HG03280 (cell line): ENCODE measurements at regions not wholly inside any gene's neighbourhood (a gene's known extent, or its start where the extent isn't known, plus 50 kb on each side); places are given as distances from the start of the nearest gene placed in this dataset.

Source experiments
- ATAC-seq: cut with Tn5 transposase; IDR thresholded peaks from one replicate; pipeline ENCODE4 v1.9.1; 2021; ENCODE audit warnings: mild to moderate bottlenecking, moderate library complexity; ENCODE audit not compliant: unreplicated experiment

GRCh38 chr6:90970672-90971071 is 383.8 kb upstream of the MAP3K7 start:
- no peak for ATAC-seq

- no peak for ATAC-seq
Observed at GRCh38 chr6:90967471-90967870, 380.6 kb upstream of the MAP3K7 start.

GRCh38 chr6:90960324-90960723 is 373.5 kb upstream of the MAP3K7 start:
- ATAC-seq = no peak

GRCh38 chr6:90955246-90955645 is 368.4 kb upstream of the MAP3K7 start:
- ATAC-seq = no peak

- no peak for ATAC-seq
Observed at GRCh38 chr6:90953405-90954161, 366.7 kb upstream of the MAP3K7 start.

GRCh38 chr6:90952176-90952575 is 365.3 kb upstream of the MAP3K7 start:
- no peak for ATAC-seq

- ATAC-seq = no peak
Observed at GRCh38 chr6:90948540-90948939, 361.7 kb upstream of the MAP3K7 start.

GRCh38 chr6:90947184-90948064 is 360.6 kb upstream of the MAP3K7 start:
- no peak for ATAC-seq

GRCh38 chr6:90941885-90942284 is 355.0 kb upstream of the MAP3K7 start:
- no peak for ATAC-seq

- ATAC-seq = peak; percentile 96
Observed at GRCh38 chr6:90940812-90941481, 354.1 kb upstream of the MAP3K7 start.

GRCh38 chr6:90939906-90940305 is 353.0 kb upstream of the MAP3K7 start:
- no peak for ATAC-seq

- no peak for ATAC-seq
Observed at GRCh38 chr6:90938122-90938521, 351.2 kb upstream of the MAP3K7 start.

GRCh38 chr6:90936286-90936685 is 349.4 kb upstream of the MAP3K7 start:
- no peak for ATAC-seq

- no peak for ATAC-seq
Observed at GRCh38 chr6:90934966-90935365, 348.1 kb upstream of the MAP3K7 start.

- ATAC-seq = no peak
Observed at GRCh38 chr6:90934081-90934480, 347.2 kb upstream of the MAP3K7 start.

GRCh38 chr6:90932351-90932750 is 345.5 kb upstream of the MAP3K7 start:
- no peak for ATAC-seq

- no peak for ATAC-seq
Observed at GRCh38 chr6:90928051-90928450, 341.2 kb upstream of the MAP3K7 start.

- ATAC-seq = no peak
Observed at GRCh38 chr6:90925726-90926125, 338.9 kb upstream of the MAP3K7 start.

- ATAC-seq = no peak
Observed at GRCh38 chr6:90922325-90922724, 335.5 kb upstream of the MAP3K7 start.

- no peak for ATAC-seq
Observed at GRCh38 chr6:90918361-90918760, 331.5 kb upstream of the MAP3K7 start.

GRCh38 chr6:90917376-90917775 is 330.5 kb upstream of the MAP3K7 start:
- no peak for ATAC-seq

- no peak for ATAC-seq
Observed at GRCh38 chr6:90916968-90917367, 330.1 kb upstream of the MAP3K7 start.
